ENCODE measurements at regions not wholly inside any gene's neighbourhood (a gene's known extent, or its start where the extent isn't known, plus 50 kb on each side); places are given as distances from the start of the nearest gene placed in this dataset.

- TF ChIP-seq MAX (IDR thresholded peaks at IDR 0.05) = no peak
- no peak for TF ChIP-seq JUND (IDR thresholded peaks at IDR 0.05)
- TF ChIP-seq, protein P1, sequence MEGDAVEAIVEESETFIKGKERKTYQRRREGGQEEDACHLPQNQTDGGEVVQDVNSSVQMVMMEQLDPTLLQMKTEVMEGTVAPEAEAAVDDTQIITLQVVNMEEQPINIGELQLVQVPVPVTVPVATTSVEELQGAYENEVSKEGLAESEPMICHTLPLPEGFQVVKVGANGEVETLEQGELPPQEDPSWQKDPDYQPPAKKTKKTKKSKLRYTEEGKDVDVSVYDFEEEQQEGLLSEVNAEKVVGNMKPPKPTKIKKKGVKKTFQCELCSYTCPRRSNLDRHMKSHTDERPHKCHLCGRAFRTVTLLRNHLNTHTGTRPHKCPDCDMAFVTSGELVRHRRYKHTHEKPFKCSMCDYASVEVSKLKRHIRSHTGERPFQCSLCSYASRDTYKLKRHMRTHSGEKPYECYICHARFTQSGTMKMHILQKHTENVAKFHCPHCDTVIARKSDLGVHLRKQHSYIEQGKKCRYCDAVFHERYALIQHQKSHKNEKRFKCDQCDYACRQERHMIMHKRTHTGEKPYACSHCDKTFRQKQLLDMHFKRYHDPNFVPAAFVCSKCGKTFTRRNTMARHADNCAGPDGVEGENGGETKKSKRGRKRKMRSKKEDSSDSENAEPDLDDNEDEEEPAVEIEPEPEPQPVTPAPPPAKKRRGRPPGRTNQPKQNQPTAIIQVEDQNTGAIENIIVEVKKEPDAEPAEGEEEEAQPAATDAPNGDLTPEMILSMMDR (IDR thresholded peaks at IDR 0.05; ENCODE audit: low read depth, low read length, missing input control) = no peak
- TF ChIP-seq HNF4G (IDR thresholded peaks at IDR 0.05) = no peak
- TF ChIP-seq TAF1 (conservative IDR thresholded peaks at IDR 0.05) = no peak
- TF ChIP-seq SP1 (IDR thresholded peaks at IDR 0.05) = no peak
- TF ChIP-seq, protein P2, sequence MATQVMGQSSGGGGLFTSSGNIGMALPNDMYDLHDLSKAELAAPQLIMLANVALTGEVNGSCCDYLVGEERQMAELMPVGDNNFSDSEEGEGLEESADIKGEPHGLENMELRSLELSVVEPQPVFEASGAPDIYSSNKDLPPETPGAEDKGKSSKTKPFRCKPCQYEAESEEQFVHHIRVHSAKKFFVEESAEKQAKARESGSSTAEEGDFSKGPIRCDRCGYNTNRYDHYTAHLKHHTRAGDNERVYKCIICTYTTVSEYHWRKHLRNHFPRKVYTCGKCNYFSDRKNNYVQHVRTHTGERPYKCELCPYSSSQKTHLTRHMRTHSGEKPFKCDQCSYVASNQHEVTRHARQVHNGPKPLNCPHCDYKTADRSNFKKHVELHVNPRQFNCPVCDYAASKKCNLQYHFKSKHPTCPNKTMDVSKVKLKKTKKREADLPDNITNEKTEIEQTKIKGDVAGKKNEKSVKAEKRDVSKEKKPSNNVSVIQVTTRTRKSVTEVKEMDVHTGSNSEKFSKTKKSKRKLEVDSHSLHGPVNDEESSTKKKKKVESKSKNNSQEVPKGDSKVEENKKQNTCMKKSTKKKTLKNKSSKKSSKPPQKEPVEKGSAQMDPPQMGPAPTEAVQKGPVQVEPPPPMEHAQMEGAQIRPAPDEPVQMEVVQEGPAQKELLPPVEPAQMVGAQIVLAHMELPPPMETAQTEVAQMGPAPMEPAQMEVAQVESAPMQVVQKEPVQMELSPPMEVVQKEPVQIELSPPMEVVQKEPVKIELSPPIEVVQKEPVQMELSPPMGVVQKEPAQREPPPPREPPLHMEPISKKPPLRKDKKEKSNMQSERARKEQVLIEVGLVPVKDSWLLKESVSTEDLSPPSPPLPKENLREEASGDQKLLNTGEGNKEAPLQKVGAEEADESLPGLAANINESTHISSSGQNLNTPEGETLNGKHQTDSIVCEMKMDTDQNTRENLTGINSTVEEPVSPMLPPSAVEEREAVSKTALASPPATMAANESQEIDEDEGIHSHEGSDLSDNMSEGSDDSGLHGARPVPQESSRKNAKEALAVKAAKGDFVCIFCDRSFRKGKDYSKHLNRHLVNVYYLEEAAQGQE (IDR thresholded peaks at IDR 0.05) = no peak
- TF ChIP-seq, protein P3, sequence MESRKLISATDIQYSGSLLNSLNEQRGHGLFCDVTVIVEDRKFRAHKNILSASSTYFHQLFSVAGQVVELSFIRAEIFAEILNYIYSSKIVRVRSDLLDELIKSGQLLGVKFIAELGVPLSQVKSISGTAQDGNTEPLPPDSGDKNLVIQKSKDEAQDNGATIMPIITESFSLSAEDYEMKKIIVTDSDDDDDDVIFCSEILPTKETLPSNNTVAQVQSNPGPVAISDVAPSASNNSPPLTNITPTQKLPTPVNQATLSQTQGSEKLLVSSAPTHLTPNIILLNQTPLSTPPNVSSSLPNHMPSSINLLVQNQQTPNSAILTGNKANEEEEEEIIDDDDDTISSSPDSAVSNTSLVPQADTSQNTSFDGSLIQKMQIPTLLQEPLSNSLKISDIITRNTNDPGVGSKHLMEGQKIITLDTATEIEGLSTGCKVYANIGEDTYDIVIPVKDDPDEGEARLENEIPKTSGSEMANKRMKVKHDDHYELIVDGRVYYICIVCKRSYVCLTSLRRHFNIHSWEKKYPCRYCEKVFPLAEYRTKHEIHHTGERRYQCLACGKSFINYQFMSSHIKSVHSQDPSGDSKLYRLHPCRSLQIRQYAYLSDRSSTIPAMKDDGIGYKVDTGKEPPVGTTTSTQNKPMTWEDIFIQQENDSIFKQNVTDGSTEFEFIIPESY (IDR thresholded peaks at IDR 0.05) = no peak
Measured at GRCh38 chr5:84634256-84634655, 249.6 kb upstream of the EDIL3 start.

Data from liver (tissue), 3 donors.